ENCODE measurements at regions not wholly inside any gene's neighbourhood (a gene's known extent, or its start where the extent isn't known, plus 50 kb on each side); places are given as distances from the start of the nearest gene placed in this dataset.

DNA sequence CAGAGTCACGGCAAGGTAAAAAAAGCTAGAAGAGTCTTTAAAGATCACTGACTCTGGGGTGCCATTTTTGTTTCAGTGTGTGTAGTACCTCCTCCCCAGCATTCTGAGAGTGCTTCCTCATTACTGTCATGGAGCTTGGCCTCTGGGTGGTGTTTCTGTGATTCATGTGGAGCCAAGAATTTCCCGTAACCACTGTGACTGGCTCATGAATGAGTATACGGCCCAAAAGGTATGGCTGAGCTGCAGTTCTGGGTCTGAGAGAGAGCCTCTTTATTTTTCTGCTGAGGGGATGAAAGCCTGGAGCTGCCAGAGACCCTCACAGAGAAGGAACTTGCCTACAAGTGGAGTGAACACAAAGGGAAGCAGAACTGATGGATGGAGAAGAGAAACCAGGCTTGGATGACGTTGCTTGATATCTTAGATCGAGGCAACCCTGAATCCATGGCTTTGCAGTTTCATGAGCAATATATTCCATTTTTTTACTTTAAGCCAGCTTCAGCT is 85.6 kb downstream of the PTTG1 start:
- intact Hi-C loops (cut with micrococcal nuclease; ENCODE audit: unreplicated experiment), result loop anchor here (2.0 kb wide), 1 partner anchor 30 kb away; no protein-coding TSS in a partner anchor
- FAIRE-seq (no peak), ATAC-seq (no peak)

More for the DNA sequence above, 85.6 kb downstream of the PTTG1 start:
- Histone ChIP-seq H2AFZ (ENCODE audit: low read length) (no peak overlapping the region), H3K79me2 (ENCODE audit: insufficient read depth, low read length) (no peaks in the 10 kb centered on the region), H3K27ac (ENCODE audit: extremely low read length, insufficient read depth, low read length) (no peak overlapping the region), H3K27me3 (ENCODE audit: control insufficient read depth in 1 of 2, insufficient read depth in 2 of 2, low read length in 2 of 2) (no peaks in the 10 kb centered on the region; a peak in 1 of 5 replicates), H3K9me3 (ENCODE audit: low read length) (no peaks in the 10 kb centered on the region), H3K4me2 (ENCODE audit: low read depth, low read length) (peak overlapping the region; percentile 52), H3K4me1 (ENCODE audit: insufficient read depth, low read length) (peaks cover 43% of the 10 kb centered on the region), H3K36me3 (replicated peaks in 1 of 2; ENCODE audit: control insufficient read depth in 1 of 2, insufficient read depth in 2 of 2, low read length in 2 of 2) (no peaks in the 10 kb centered on the region), H3K4me3 (replicated peaks in 1 of 3; ENCODE audit: insufficient read depth in 1 of 3, low read depth in 2 of 3, low read length in 3 of 3) (no peak overlapping the region), H3K9ac (ENCODE audit: insufficient read depth, low read depth, low read length) (peak overlapping the region; percentile 11; the same call in 1 of the 2 replicates), H4K20me1 (ENCODE audit: insufficient read depth, low read length) (no peaks in the 10 kb centered on the region)
- BruUV-seq (replicated peaks), result no TSS peak
- in situ Hi-C loops (cut with HindIII; ENCODE audit: extremely low pct_ligation_motif_present, low pct_unique_long_range_greater_than_20kb), result loop anchor here (25.0 kb wide), 1 partner anchor 280 kb away; no protein-coding TSS in a partner anchor
- TF ChIP-seq ZNF292 (CRISPR knock-in tag; IDR thresholded peaks at IDR 0.05; ENCODE audit: borderline replicate concordance, low read depth), result no peak
- no peak for TF ChIP-seq FOXC1 (CRISPR knock-in tag; IDR thresholded peaks at IDR 0.05; ENCODE audit: borderline replicate concordance)
- TF ChIP-seq ZNF354B (CRISPR knock-in tag; IDR thresholded peaks at IDR 0.05), result no peak
- TF ChIP-seq, protein P1, sequence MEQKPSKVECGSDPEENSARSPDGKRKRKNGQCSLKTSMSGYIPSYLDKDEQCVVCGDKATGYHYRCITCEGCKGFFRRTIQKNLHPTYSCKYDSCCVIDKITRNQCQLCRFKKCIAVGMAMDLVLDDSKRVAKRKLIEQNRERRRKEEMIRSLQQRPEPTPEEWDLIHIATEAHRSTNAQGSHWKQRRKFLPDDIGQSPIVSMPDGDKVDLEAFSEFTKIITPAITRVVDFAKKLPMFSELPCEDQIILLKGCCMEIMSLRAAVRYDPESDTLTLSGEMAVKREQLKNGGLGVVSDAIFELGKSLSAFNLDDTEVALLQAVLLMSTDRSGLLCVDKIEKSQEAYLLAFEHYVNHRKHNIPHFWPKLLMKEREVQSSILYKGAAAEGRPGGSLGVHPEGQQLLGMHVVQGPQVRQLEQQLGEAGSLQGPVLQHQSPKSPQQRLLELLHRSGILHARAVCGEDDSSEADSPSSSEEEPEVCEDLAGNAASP (CRISPR knock-in tag; IDR thresholded peaks at IDR 0.05; ENCODE audit: borderline replicate concordance), result no peak
- TF ChIP-seq SSRP1 (CRISPR knock-in tag; IDR thresholded peaks at IDR 0.05), result no peak
- no peak for TF ChIP-seq POLR2G (IDR thresholded peaks at IDR 0.05; ENCODE audit: low read depth, low read length)
- no peak for TF ChIP-seq SRY (CRISPR knock-in tag; IDR thresholded peaks at IDR 0.05)
- TF ChIP-seq, protein P2, sequence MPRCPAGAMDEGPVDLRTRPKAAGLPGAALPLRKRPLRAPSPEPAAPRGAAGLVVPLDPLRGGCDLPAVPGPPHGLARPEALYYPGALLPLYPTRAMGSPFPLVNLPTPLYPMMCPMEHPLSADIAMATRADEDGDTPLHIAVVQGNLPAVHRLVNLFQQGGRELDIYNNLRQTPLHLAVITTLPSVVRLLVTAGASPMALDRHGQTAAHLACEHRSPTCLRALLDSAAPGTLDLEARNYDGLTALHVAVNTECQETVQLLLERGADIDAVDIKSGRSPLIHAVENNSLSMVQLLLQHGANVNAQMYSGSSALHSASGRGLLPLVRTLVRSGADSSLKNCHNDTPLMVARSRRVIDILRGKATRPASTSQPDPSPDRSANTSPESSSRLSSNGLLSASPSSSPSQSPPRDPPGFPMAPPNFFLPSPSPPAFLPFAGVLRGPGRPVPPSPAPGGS (CRISPR knock-in tag; IDR thresholded peaks at IDR 0.05), result no peak
- no peak for TF ChIP-seq DR1 (CRISPR knock-in tag; IDR thresholded peaks at IDR 0.05)
- TF ChIP-seq KDM4B (CRISPR knock-in tag; IDR thresholded peaks at IDR 0.05), result no peak
- TF ChIP-seq MATR3 (CRISPR knock-in tag; IDR thresholded peaks at IDR 0.05), result no peak
- no peak for TF ChIP-seq ZNF564 (CRISPR knock-in tag; IDR thresholded peaks at IDR 0.05)
- TF ChIP-seq, protein P3, sequence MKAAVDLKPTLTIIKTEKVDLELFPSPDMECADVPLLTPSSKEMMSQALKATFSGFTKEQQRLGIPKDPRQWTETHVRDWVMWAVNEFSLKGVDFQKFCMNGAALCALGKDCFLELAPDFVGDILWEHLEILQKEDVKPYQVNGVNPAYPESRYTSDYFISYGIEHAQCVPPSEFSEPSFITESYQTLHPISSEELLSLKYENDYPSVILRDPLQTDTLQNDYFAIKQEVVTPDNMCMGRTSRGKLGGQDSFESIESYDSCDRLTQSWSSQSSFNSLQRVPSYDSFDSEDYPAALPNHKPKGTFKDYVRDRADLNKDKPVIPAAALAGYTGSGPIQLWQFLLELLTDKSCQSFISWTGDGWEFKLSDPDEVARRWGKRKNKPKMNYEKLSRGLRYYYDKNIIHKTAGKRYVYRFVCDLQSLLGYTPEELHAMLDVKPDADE (CRISPR knock-in tag; IDR thresholded peaks at IDR 0.05), result no peak
- no peak for TF ChIP-seq HNF4G (IDR thresholded peaks at IDR 0.05; ENCODE audit: borderline replicate concordance, low read depth, low read length)
- TF ChIP-seq HNF4G (CRISPR knock-in tag; IDR thresholded peaks at IDR 0.05; ENCODE audit: borderline replicate concordance, low read depth), result no peak
- TF ChIP-seq MXD4 (CRISPR knock-in tag; IDR thresholded peaks at IDR 0.05), result no peak
- no peak for TF ChIP-seq ZNF430 (CRISPR knock-in tag; IDR thresholded peaks at IDR 0.05)
- TF ChIP-seq HMGA1 (CRISPR knock-in tag; conservative IDR thresholded peaks at IDR 0.05), result no peak
- POLR2A ChIA-PET, result interaction anchor here (1.1 to 1.8 kb wide), 2 partner anchors 30 to 40 kb away, joined by 3 to 9 read pairs; no protein-coding TSS in a partner anchor
- WGBS (ENCODE audit: low lambda C conversion rate), result 29% methylated on average over 5 of the region's 5 CpGs
- CTCF ChIA-PET (ENCODE audit: low intra/inter-chr PET ratio, low total read pairs), result interaction anchor here (2.3 kb wide), 1 partner anchor 69 kb away, joined by 19 read pairs; no protein-coding TSS in a partner anchor
- DNase-seq (ENCODE audit: low spot score), result no peak

Data from HepG2 (cell line).